Activated naive CD8-positive, alpha-beta T cell (primary cell): ENCODE measurements at regions not wholly inside any gene's neighbourhood (a gene's known extent, or its start where the extent isn't known, plus 50 kb on each side); places are given as distances from the start of the nearest gene placed in this dataset.

Experiments used
- H3K27ac Mint-ChIP-seq: one replicate; pipeline ENCODE4 v1.8.0; 2021; ENCODE audit warnings: mixed read lengths
- H3K27me3 Mint-ChIP-seq: one replicate; pipeline ENCODE4 v1.8.0; 2021; ENCODE audit warnings: mixed read lengths
- H3K36me3 Mint-ChIP-seq: one replicate; pipeline ENCODE4 v1.8.0; 2021; ENCODE audit warnings: mixed read lengths
- H3K4me1 Mint-ChIP-seq: one replicate; pipeline ENCODE4 v1.8.0; 2021; ENCODE audit warnings: low read depth, mixed read lengths
- H3K4me3 Mint-ChIP-seq: one replicate; pipeline ENCODE4 v1.8.0; 2021; ENCODE audit warnings: mild to moderate bottlenecking, mixed read lengths
- H3K9me3 Mint-ChIP-seq: one replicate; pipeline ENCODE4 v1.8.0; 2021; ENCODE audit warnings: low read depth, mixed read lengths

GRCh38 chr2:83725735-83726134 lies 733.3 kb downstream of the SUCLG1 start:
- no peaks in the 10 kb centered on the region for H3K27me3 Mint-ChIP-seq
- no peak overlapping the region for H3K27ac Mint-ChIP-seq
- no peaks in the 10 kb centered on the region for H3K4me1 Mint-ChIP-seq
- H3K4me3 Mint-ChIP-seq = no peak overlapping the region
- no peaks in the 10 kb centered on the region for H3K9me3 Mint-ChIP-seq
- no peaks in the 10 kb centered on the region for H3K36me3 Mint-ChIP-seq

- H3K27ac Mint-ChIP-seq = no peak overlapping the region
- no peaks in the 10 kb centered on the region for H3K4me1 Mint-ChIP-seq
- peaks cover 8% of the 10 kb centered on the region for H3K9me3 Mint-ChIP-seq
- H3K4me3 Mint-ChIP-seq = no peak overlapping the region
- H3K36me3 Mint-ChIP-seq = no peaks in the 10 kb centered on the region
- H3K27me3 Mint-ChIP-seq = no peaks in the 10 kb centered on the region
Observed at GRCh38 chr2:83705146-83705545, 753.9 kb downstream of the SUCLG1 start.

GRCh38 chr2:83703598-83703997 lies 755.5 kb downstream of the SUCLG1 start:
- Mint-ChIP-seq H3K36me3 (no peaks in the 10 kb centered on the region), H3K27ac (no peak overlapping the region), H3K9me3 (peaks cover 6% of the 10 kb centered on the region), H3K4me3 (no peak overlapping the region), H3K27me3 (no peaks in the 10 kb centered on the region), H3K4me1 (no peaks in the 10 kb centered on the region)

GRCh38 chr2:83696838-83697237 lies 762.2 kb downstream of the SUCLG1 start:
- Mint-ChIP-seq H3K9me3 (peaks cover 13% of the 10 kb centered on the region), H3K4me3 (no peak overlapping the region), H3K27me3 (no peaks in the 10 kb centered on the region), H3K27ac (no peak overlapping the region), H3K4me1 (no peaks in the 10 kb centered on the region), H3K36me3 (no peaks in the 10 kb centered on the region)

- Mint-ChIP-seq H3K4me3 (no peak overlapping the region), H3K27ac (no peak overlapping the region), H3K27me3 (no peaks in the 10 kb centered on the region), H3K4me1 (no peaks in the 10 kb centered on the region), H3K9me3 (peaks cover 13% of the 10 kb centered on the region), H3K36me3 (no peaks in the 10 kb centered on the region)
Observed at GRCh38 chr2:83695530-83695929, 763.5 kb downstream of the SUCLG1 start.

GRCh38 chr2:83695037-83695436 lies 764.0 kb downstream of the SUCLG1 start:
- no peak overlapping the region for H3K27ac Mint-ChIP-seq
- no peaks in the 10 kb centered on the region for H3K27me3 Mint-ChIP-seq
- H3K36me3 Mint-ChIP-seq = no peaks in the 10 kb centered on the region
- no peaks in the 10 kb centered on the region for H3K4me1 Mint-ChIP-seq
- H3K4me3 Mint-ChIP-seq = no peak overlapping the region
- H3K9me3 Mint-ChIP-seq = peaks cover 13% of the 10 kb centered on the region

GRCh38 chr2:83689402-83689801 lies 769.7 kb downstream of the SUCLG1 start:
- Mint-ChIP-seq H3K27ac (no peak overlapping the region), H3K36me3 (no peaks in the 10 kb centered on the region), H3K4me3 (no peak overlapping the region), H3K27me3 (no peaks in the 10 kb centered on the region), H3K4me1 (no peaks in the 10 kb centered on the region), H3K9me3 (peaks cover 4% of the 10 kb centered on the region)

GRCh38 chr2:83686863-83687262 lies 772.2 kb downstream of the SUCLG1 start:
- no peaks in the 10 kb centered on the region for H3K4me1 Mint-ChIP-seq
- H3K27me3 Mint-ChIP-seq = no peaks in the 10 kb centered on the region
- H3K36me3 Mint-ChIP-seq = no peaks in the 10 kb centered on the region
- H3K9me3 Mint-ChIP-seq = no peaks in the 10 kb centered on the region
- no peak overlapping the region for H3K4me3 Mint-ChIP-seq
- no peak overlapping the region for H3K27ac Mint-ChIP-seq

- Mint-ChIP-seq H3K36me3 (no peaks in the 10 kb centered on the region), H3K27me3 (no peaks in the 10 kb centered on the region), H3K9me3 (peaks cover 16% of the 10 kb centered on the region), H3K27ac (no peak overlapping the region), H3K4me1 (no peaks in the 10 kb centered on the region), H3K4me3 (no peak overlapping the region)
Observed at GRCh38 chr2:83674050-83674449, 785.0 kb downstream of the SUCLG1 start.

GRCh38 chr2:83665894-83666293 lies 793.2 kb downstream of the SUCLG1 start:
- H3K4me3 Mint-ChIP-seq = no peak overlapping the region
- H3K36me3 Mint-ChIP-seq = no peaks in the 10 kb centered on the region

GRCh38 chr2:83665154-83665553 lies 793.9 kb downstream of the SUCLG1 start:
- no peaks in the 10 kb centered on the region for H3K9me3 Mint-ChIP-seq
- no peak overlapping the region for H3K4me3 Mint-ChIP-seq
- no peaks in the 10 kb centered on the region for H3K4me1 Mint-ChIP-seq
- H3K36me3 Mint-ChIP-seq = no peaks in the 10 kb centered on the region
- no peaks in the 10 kb centered on the region for H3K27me3 Mint-ChIP-seq
- H3K27ac Mint-ChIP-seq = no peak overlapping the region

More at GRCh38 chr2:83665894-83666293, 793.2 kb downstream of the SUCLG1 start:
- Mint-ChIP-seq H3K27ac (no peak overlapping the region), H3K9me3 (no peaks in the 10 kb centered on the region), H3K4me1 (no peaks in the 10 kb centered on the region), H3K27me3 (no peaks in the 10 kb centered on the region)

GRCh38 chr2:83661711-83662110 lies 797.4 kb downstream of the SUCLG1 start:
- Mint-ChIP-seq H3K9me3 (no peaks in the 10 kb centered on the region), H3K27me3 (no peaks in the 10 kb centered on the region), H3K4me1 (no peaks in the 10 kb centered on the region), H3K27ac (no peak overlapping the region), H3K36me3 (no peaks in the 10 kb centered on the region), H3K4me3 (no peak overlapping the region)

- no peaks in the 10 kb centered on the region for H3K27me3 Mint-ChIP-seq
- H3K36me3 Mint-ChIP-seq = no peaks in the 10 kb centered on the region
- H3K27ac Mint-ChIP-seq = no peak overlapping the region
- H3K4me3 Mint-ChIP-seq = no peak overlapping the region
- no peaks in the 10 kb centered on the region for H3K4me1 Mint-ChIP-seq
- no peaks in the 10 kb centered on the region for H3K9me3 Mint-ChIP-seq
Observed at GRCh38 chr2:83654091-83654611, 804.9 kb downstream of the SUCLG1 start.

GRCh38 chr2:83650898-83651297 lies 808.2 kb downstream of the SUCLG1 start:
- no peaks in the 10 kb centered on the region for H3K36me3 Mint-ChIP-seq
- H3K27ac Mint-ChIP-seq = no peak overlapping the region
- no peaks in the 10 kb centered on the region for H3K4me1 Mint-ChIP-seq
- H3K27me3 Mint-ChIP-seq = no peaks in the 10 kb centered on the region
- no peak overlapping the region for H3K4me3 Mint-ChIP-seq
- no peaks in the 10 kb centered on the region for H3K9me3 Mint-ChIP-seq

GRCh38 chr2:83650161-83650560 lies 808.9 kb downstream of the SUCLG1 start:
- no peaks in the 10 kb centered on the region for H3K36me3 Mint-ChIP-seq
- no peak overlapping the region for H3K27ac Mint-ChIP-seq
- no peaks in the 10 kb centered on the region for H3K27me3 Mint-ChIP-seq
- no peaks in the 10 kb centered on the region for H3K4me1 Mint-ChIP-seq
- no peak overlapping the region for H3K4me3 Mint-ChIP-seq
- H3K9me3 Mint-ChIP-seq = no peaks in the 10 kb centered on the region

GRCh38 chr2:83640506-83640905 lies 818.6 kb downstream of the SUCLG1 start:
- H3K4me3 Mint-ChIP-seq = no peak overlapping the region
- H3K27ac Mint-ChIP-seq = no peak overlapping the region
- no peaks in the 10 kb centered on the region for H3K27me3 Mint-ChIP-seq
- H3K4me1 Mint-ChIP-seq = no peaks in the 10 kb centered on the region
- H3K9me3 Mint-ChIP-seq = peaks cover 4% of the 10 kb centered on the region
- H3K36me3 Mint-ChIP-seq = no peaks in the 10 kb centered on the region
